Lower lobe of right lung (tissue), 2 donors: ENCODE measurements at regions not wholly inside any gene's neighbourhood (a gene's known extent, or its start where the extent isn't known, plus 50 kb on each side); places are given as distances from the start of the nearest gene placed in this dataset.

Experiments
- ATAC-seq, 2 donors: fragments of 200-7000 bp; cut with Tn5 transposase; one replicate each; pipeline ENCODE4 v1.9.1; 2020 to 2022; ENCODE audit warnings: mild to moderate bottlenecking in 2 of 2, moderate library complexity in 2 of 2
- DNase-seq: peaks from one replicate; pipeline ENCODE4 v3.0.0-alpha.2; 2020
- H3K27ac ChIP-seq: fragments of 200-600 bp; one replicate; pipeline ENCODE4 v1.8.0; 2022
- H3K27me3 ChIP-seq: fragments of 200-600 bp; one replicate; pipeline ENCODE4 v1.8.0; 2022; ENCODE audit warnings: low read depth
- H3K36me3 ChIP-seq: fragments of 200-600 bp; one replicate; pipeline ENCODE4 v1.8.0; 2022; ENCODE audit warnings: mild to moderate bottlenecking
- H3K4me1 ChIP-seq: fragments of 200-600 bp; one replicate; pipeline ENCODE4 v1.8.0; 2022
- H3K4me3 ChIP-seq: fragments of 200-600 bp; one replicate; pipeline ENCODE4 v1.8.0; 2022; ENCODE audit warnings: mild to moderate bottlenecking
- H3K9me3 ChIP-seq: fragments of 200-600 bp; one replicate; pipeline ENCODE4 v1.8.0; 2022
- intact Hi-C: fragments of 100-400 bp; cut with DNase I; formaldehyde crosslinking; loops from one replicate; pipeline ENCODE4 v1.11.0; 2022
- TF ChIP-seq, protein P1 (sequence below): fragments of 200-600 bp; IDR thresholded peaks from one replicate; pipeline ENCODE4 v1.8.0; 2022; ENCODE audit warnings: antibody characterized with exemption, mild to moderate bottlenecking
- donor health status: DM: no; HTN: yes; CAD: no; lungs with severe emphysema.

DNA sequence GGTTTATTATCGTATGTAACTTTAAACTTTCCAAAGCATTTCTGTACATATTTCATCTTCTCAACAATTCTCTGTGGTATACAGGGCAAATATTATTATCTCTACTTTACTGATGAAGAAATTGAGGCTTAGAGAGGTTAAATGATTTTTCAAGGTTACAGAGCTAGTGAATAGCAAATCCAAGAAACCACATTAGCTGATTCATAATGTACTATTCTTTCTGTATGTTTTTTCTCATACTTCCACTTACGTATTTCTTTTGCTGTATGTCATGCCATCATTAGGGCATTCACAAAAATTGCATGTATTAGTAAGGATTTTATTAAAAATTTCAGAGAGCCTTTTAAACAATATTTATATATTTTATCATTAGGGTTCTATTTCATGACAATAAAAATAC, 372.4 kb upstream of the DMAC1 start:
- Histone ChIP-seq H3K4me1 (no peaks in the 10 kb centered on the region), H3K4me3 (no peak overlapping the region), H3K27me3 (no peaks in the 10 kb centered on the region), H3K9me3 (no peaks in the 10 kb centered on the region), H3K36me3 (no peaks in the 10 kb centered on the region), H3K27ac (no peak overlapping the region)
- TF ChIP-seq, protein P1, sequence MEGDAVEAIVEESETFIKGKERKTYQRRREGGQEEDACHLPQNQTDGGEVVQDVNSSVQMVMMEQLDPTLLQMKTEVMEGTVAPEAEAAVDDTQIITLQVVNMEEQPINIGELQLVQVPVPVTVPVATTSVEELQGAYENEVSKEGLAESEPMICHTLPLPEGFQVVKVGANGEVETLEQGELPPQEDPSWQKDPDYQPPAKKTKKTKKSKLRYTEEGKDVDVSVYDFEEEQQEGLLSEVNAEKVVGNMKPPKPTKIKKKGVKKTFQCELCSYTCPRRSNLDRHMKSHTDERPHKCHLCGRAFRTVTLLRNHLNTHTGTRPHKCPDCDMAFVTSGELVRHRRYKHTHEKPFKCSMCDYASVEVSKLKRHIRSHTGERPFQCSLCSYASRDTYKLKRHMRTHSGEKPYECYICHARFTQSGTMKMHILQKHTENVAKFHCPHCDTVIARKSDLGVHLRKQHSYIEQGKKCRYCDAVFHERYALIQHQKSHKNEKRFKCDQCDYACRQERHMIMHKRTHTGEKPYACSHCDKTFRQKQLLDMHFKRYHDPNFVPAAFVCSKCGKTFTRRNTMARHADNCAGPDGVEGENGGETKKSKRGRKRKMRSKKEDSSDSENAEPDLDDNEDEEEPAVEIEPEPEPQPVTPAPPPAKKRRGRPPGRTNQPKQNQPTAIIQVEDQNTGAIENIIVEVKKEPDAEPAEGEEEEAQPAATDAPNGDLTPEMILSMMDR, result no peak
- DNase-seq (no peak), ATAC-seq (no peak)
- intact Hi-C loops, result no loop called here

GRCh38 chr9:8168916-8169438, 369.4 kb upstream of the DMAC1 start:
- intact Hi-C loops, result no loop called here
- DNase-seq, result no peak
- no peaks in the 10 kb centered on the region for H3K9me3 ChIP-seq
- no peak for ATAC-seq
- TF ChIP-seq, protein P1, result no peak
- H3K27ac ChIP-seq, result no peak overlapping the region
- no peak overlapping the region for H3K4me3 ChIP-seq
- no peaks in the 10 kb centered on the region for H3K27me3 ChIP-seq
- no peaks in the 10 kb centered on the region for H3K36me3 ChIP-seq
- no peaks in the 10 kb centered on the region for H3K4me1 ChIP-seq

DNA sequence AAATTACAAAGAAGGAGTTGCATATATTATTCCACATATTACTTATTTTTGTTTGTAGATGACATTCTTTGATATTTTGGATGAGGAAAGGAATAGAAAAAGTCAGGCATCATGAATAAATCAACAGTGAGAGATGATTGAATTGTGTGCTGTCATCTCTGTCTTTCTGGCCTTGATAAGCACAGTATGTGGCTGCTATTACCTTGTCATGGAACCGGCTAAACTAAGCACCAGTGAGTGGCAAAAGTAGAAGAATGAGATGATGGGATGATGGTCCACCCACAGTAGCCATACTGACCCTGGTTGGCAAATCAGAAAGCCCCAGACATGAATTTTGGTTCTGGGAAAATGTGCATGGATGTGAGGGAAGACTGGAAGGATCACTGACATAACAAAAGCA, 361.2 kb upstream of the DMAC1 start:
- no peaks in the 10 kb centered on the region for H3K36me3 ChIP-seq
- TF ChIP-seq, protein P1, result no peak
- intact Hi-C loops, result no loop called here
- H3K4me3 ChIP-seq, result no peak overlapping the region
- ATAC-seq, result no peak
- no peaks in the 10 kb centered on the region for H3K4me1 ChIP-seq
- no peaks in the 10 kb centered on the region for H3K27me3 ChIP-seq
- no peak overlapping the region for H3K27ac ChIP-seq
- no peaks in the 10 kb centered on the region for H3K9me3 ChIP-seq
- no peak for DNase-seq

GRCh38 chr9:8158574-8158973, 359.0 kb upstream of the DMAC1 start:
- no peaks in the 10 kb centered on the region for H3K4me1 ChIP-seq
- H3K4me3 ChIP-seq, result no peak overlapping the region
- H3K27ac ChIP-seq, result no peak overlapping the region
- DNase-seq, result no peak
- no peaks in the 10 kb centered on the region for H3K27me3 ChIP-seq
- TF ChIP-seq, protein P1, result no peak
- intact Hi-C loops, result no loop called here
- no peaks in the 10 kb centered on the region for H3K36me3 ChIP-seq
- no peaks in the 10 kb centered on the region for H3K9me3 ChIP-seq
- no peak for ATAC-seq

- no peaks in the 10 kb centered on the region for H3K27me3 ChIP-seq
- no peaks in the 10 kb centered on the region for H3K4me1 ChIP-seq
- intact Hi-C loops, result no loop called here
- no peaks in the 10 kb centered on the region for H3K9me3 ChIP-seq
- ATAC-seq, result no peak
- TF ChIP-seq, protein P1, result no peak
- no peaks in the 10 kb centered on the region for H3K36me3 ChIP-seq
- no peak overlapping the region for H3K27ac ChIP-seq
- DNase-seq, result no peak
- H3K4me3 ChIP-seq, result no peak overlapping the region
These were observed 358.2 kb upstream of the DMAC1 start for GRCh38 chr9:8157683-8158324.
